A673 (cell line): ENCODE measurements at regions not wholly inside any gene's neighbourhood (a gene's known extent, or its start where the extent isn't known, plus 50 kb on each side); places are given as distances from the start of the nearest gene placed in this dataset.

Source experiments
- EZH2 ChIP-seq: fragments of 200-600 bp; sonication (generic); IDR thresholded peaks from 2 replicates; pipeline ENCODE4 v1.6.1; 2017; ENCODE audit warnings: borderline replicate concordance, low read depth, mild to moderate bottlenecking, mixed read lengths, antibody characterized with exemption, low read length; ENCODE audit not compliant: poor library complexity, severe bottlenecking
- TF ChIP-seq, protein P1 (sequence below): fragments of 300-800, 200-600 bp; sonication (generic); conservative IDR thresholded peaks from 2 replicates; pipeline ENCODE4 v1.5.1; 2017; ENCODE audit warnings: low read depth, mild to moderate bottlenecking, antibody characterized with exemption, low read length, moderate library complexity, mixed read lengths

DNA sequence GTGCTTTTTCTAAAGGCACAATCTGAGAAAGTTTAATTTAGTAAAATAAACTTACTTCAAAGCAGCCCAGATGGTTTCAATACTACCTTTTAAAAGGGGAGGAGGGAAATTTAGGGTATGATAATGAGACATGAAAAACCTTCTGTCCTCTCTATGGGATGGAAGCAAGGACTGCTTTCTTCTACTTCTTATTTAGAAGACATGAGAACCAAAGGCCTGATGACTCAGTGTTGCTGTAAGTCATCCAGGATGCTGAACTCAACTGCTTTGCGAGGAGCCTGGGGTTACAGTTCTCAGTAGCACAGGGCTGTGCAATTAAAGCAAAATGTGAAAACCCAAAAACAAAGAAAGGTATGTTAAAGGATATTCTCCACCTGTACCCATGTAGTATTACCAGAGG is 140.8 kb upstream of the EDNRA start:
- TF ChIP-seq, protein P1, sequence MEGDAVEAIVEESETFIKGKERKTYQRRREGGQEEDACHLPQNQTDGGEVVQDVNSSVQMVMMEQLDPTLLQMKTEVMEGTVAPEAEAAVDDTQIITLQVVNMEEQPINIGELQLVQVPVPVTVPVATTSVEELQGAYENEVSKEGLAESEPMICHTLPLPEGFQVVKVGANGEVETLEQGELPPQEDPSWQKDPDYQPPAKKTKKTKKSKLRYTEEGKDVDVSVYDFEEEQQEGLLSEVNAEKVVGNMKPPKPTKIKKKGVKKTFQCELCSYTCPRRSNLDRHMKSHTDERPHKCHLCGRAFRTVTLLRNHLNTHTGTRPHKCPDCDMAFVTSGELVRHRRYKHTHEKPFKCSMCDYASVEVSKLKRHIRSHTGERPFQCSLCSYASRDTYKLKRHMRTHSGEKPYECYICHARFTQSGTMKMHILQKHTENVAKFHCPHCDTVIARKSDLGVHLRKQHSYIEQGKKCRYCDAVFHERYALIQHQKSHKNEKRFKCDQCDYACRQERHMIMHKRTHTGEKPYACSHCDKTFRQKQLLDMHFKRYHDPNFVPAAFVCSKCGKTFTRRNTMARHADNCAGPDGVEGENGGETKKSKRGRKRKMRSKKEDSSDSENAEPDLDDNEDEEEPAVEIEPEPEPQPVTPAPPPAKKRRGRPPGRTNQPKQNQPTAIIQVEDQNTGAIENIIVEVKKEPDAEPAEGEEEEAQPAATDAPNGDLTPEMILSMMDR = no peak
- no peak for TF ChIP-seq EZH2
